Stimulated activated CD4-positive, alpha-beta T cell treated with anti-CD3 and anti-CD28 coated beads, Interleukin-15, amount 100 ng/mL, for 1 hour (primary cell): ENCODE measurements at regions not wholly inside any gene's neighbourhood (a gene's known extent, or its start where the extent isn't known, plus 50 kb on each side); places are given as distances from the start of the nearest gene placed in this dataset.
"Not testable (repeated sequence)": the region's sequence is repeated elsewhere in the genome, so short reads cannot be mapped to it uniquely, and the experiment has no call there.

Experiments
- DNase-seq, 2 donors: peaks; one replicate each; pipeline ENCODE4 v3.0.0-alpha.2; 2020; ENCODE audit warnings: low read depth in 1 of 2, low spot score in 1 of 2

- DNase-seq: no peak
Observed at GRCh38 chr13:50629497-50629896, 214.0 kb downstream of the DLEU7 start.

- DNase-seq: no peak
Observed at GRCh38 chr13:50629966-50630365, 213.5 kb downstream of the DLEU7 start.

- DNase-seq: no peak
Observed at GRCh38 chr13:50631041-50631440, 212.5 kb downstream of the DLEU7 start.

GRCh38 chr13:50634339-50634738, 209.2 kb downstream of the DLEU7 start:
- DNase-seq: no peak

GRCh38 chr13:50635504-50635903, 208.0 kb downstream of the DLEU7 start:
- DNase-seq: no peak

GRCh38 chr13:50636007-50636704, 207.3 kb downstream of the DLEU7 start:
- no peak for DNase-seq

- no peak for DNase-seq
Observed at GRCh38 chr13:50643060-50643459, 200.4 kb downstream of the DLEU7 start.

GRCh38 chr13:50644081-50644871, 199.2 kb downstream of the DLEU7 start:
- DNase-seq: no peak

GRCh38 chr13:50645092-50645491, 198.4 kb downstream of the DLEU7 start:
- DNase-seq: no peak

- no peak for DNase-seq
Observed at GRCh38 chr13:50646070-50646469, 197.4 kb downstream of the DLEU7 start.

- no peak for DNase-seq
Observed at GRCh38 chr13:50649211-50649610, 194.3 kb downstream of the DLEU7 start.

- no peak for DNase-seq
Observed at GRCh38 chr13:50650592-50651504, 192.6 kb downstream of the DLEU7 start.

GRCh38 chr13:50651922-50652321, 191.6 kb downstream of the DLEU7 start:
- no peak for DNase-seq

GRCh38 chr13:50654331-50654730, 189.2 kb downstream of the DLEU7 start:
- no peak for DNase-seq

- DNase-seq: not testable (repeated sequence)
Observed at GRCh38 chr13:50661881-50662280, 181.6 kb downstream of the DLEU7 start.

GRCh38 chr13:50664951-50665350, 178.5 kb downstream of the DLEU7 start:
- DNase-seq: no peak

- no peak for DNase-seq
Observed at GRCh38 chr13:50668049-50668448, 175.4 kb downstream of the DLEU7 start.

- no peak for DNase-seq
Observed at GRCh38 chr13:50668691-50669271, 174.7 kb downstream of the DLEU7 start.

- no peak for DNase-seq
Observed at GRCh38 chr13:50670272-50670671, 173.2 kb downstream of the DLEU7 start.

- no peak for DNase-seq
Observed at GRCh38 chr13:50670847-50671496, 172.5 kb downstream of the DLEU7 start.

- DNase-seq: no peak
Observed at GRCh38 chr13:50671497-50671850, 172.0 kb downstream of the DLEU7 start.
